H1 (cell line): ENCODE measurements at regions not wholly inside any gene's neighbourhood (a gene's known extent, or its start where the extent isn't known, plus 50 kb on each side); places are given as distances from the start of the nearest gene placed in this dataset.

Experiments
- CTCF ChIA-PET: fragments of 300-600 bp; sonication (Branson Sonifier 250); formaldehyde crosslinking; loops from one replicate; lab custom pipeline; 2021; ENCODE audit not compliant: partially characterized antibody; lab: Charles Lee
- POLR2A ChIA-PET: fragments of 300-600 bp; sonication (Branson Sonifier 250); formaldehyde crosslinking; loops from one replicate; lab custom pipeline; 2021; ENCODE audit warnings: inconsistent platforms; ENCODE audit not compliant: partially characterized antibody; lab: Charles Lee
- DNase-seq, 2 experiments: peaks; one replicate each; pipeline versions ENCODE4 v3.0.0 to v3.0.0-alpha.2; 2010 to 2022; ENCODE audit warnings: low spot score in 2 of 2, low read depth in 1 of 2, mixed read lengths in 1 of 2
- FAIRE-seq: peaks from 2 replicates; lab custom pipeline; 2011; peaks lifted over from hg19 to GRCh38; lab: Jason Lieb, UNC
- H2AFZ ChIP-seq: 2 replicates; pipeline ENCODE4 v1.8.1; 2012; ENCODE audit warnings: low read length, inconsistent platforms
- H2AK5ac ChIP-seq: 2 replicates; pipeline ENCODE4 v1.6.1; 2013; ENCODE audit warnings: low read depth, low read length
- H2BK120ac ChIP-seq: replicated peaks from 2 replicates; pipeline ENCODE3; 2013; ENCODE audit warnings: low read depth, low read length, inconsistent platforms
- H2BK12ac ChIP-seq: 2 replicates; pipeline ENCODE4 v1.6.1; 2013; ENCODE audit warnings: low read depth, low read length
- H2BK15ac ChIP-seq: 2 replicates; pipeline ENCODE4 v1.6.1; 2013; ENCODE audit warnings: low read length
- H2BK20ac ChIP-seq: 2 replicates; pipeline ENCODE4 v1.6.1; 2013; ENCODE audit warnings: low read length
- H2BK5ac ChIP-seq: 2 replicates; pipeline ENCODE4 v1.6.1; 2013; ENCODE audit warnings: low read depth, low read length
- H3K14ac ChIP-seq: 2 replicates; pipeline ENCODE4 v1.6.1; 2013; ENCODE audit warnings: inconsistent platforms; ENCODE audit not compliant: insufficient read length
- H3K18ac ChIP-seq: 2 replicates; pipeline ENCODE4 v1.6.1; 2013; ENCODE audit warnings: low read length; ENCODE audit errors: extremely low read depth
- H3K23ac ChIP-seq: 2 replicates; pipeline ENCODE4 v1.6.1; 2013; ENCODE audit warnings: inconsistent platforms; ENCODE audit not compliant: insufficient read length
- H3K23me2 ChIP-seq: 2 replicates; pipeline ENCODE4 v1.6.1; 2013; ENCODE audit warnings: low read depth, low read length
- H3K27ac ChIP-seq: 2 replicates; pipeline ENCODE4 v1.6.1; 2011; ENCODE audit warnings: low read depth, low read length, inconsistent platforms
- H3K27me3 ChIP-seq, 4 experiments: replicated peaks in 1 of 4; 1 replicate in 1 of 4; 2 replicates in 3 of 4; pipeline versions ENCODE4 v1.6.1 to v1.8.1; 2011 to 2013; ENCODE audit warnings: low read length in 3 of 4, mild to moderate bottlenecking in 3 of 4, inconsistent platforms in 2 of 4, mixed read lengths in 2 of 4, moderate library complexity in 1 of 4; ENCODE audit not compliant: control insufficient read depth in 3 of 4, insufficient read depth in 3 of 4; ENCODE audit errors: extremely low read depth in 1 of 4
- H3K36me3 ChIP-seq, 4 experiments: 2 replicates each; pipeline versions ENCODE4 v1.6.1 to v1.8.1; 2011 to 2013; ENCODE audit warnings: mild to moderate bottlenecking in 4 of 4, low read length in 3 of 4, moderate library complexity in 2 of 4, control low read depth in 1 of 4, inconsistent platforms in 1 of 4; ENCODE audit not compliant: insufficient read depth in 4 of 4, control insufficient read depth in 2 of 4
- H3K4ac ChIP-seq: replicated peaks from 2 replicates; pipeline ENCODE3; 2013; ENCODE audit warnings: low read length, low read depth, mixed read lengths, inconsistent platforms; ENCODE audit not compliant: insufficient read length
- H3K4me1 ChIP-seq, 4 experiments: replicated peaks in 1 of 4; 1 replicate in 1 of 4; 2 replicates in 3 of 4; pipeline versions ENCODE4 v1.6.1 to v1.8.1; 2011 to 2013; ENCODE audit warnings: low read length in 3 of 4, inconsistent platforms in 2 of 4, mixed read lengths in 1 of 4; ENCODE audit not compliant: insufficient read depth in 4 of 4, control insufficient read depth in 3 of 4
- H3K4me2 ChIP-seq, 2 experiments: 2 replicates each; pipeline versions ENCODE4 v1.6.1 to v1.8.1; 2011 to 2013; ENCODE audit warnings: low read depth in 2 of 2, low read length in 2 of 2, control low read depth in 1 of 2, inconsistent platforms in 1 of 2, mild to moderate bottlenecking in 1 of 2; ENCODE audit not compliant: insufficient read depth in 1 of 2
- H3K4me3 ChIP-seq, 4 experiments: fragments of 200-600, 300-600 bp in 1 of 4; sonication (generic), shearing (Covaris generic), sonication (Bioruptor Twin) in 1 of 4; 2 replicates each; pipeline versions ENCODE4 v1.5.1 to v1.8.1; 2011 to 2016; ENCODE audit warnings: low read length in 4 of 4, low read depth in 3 of 4, control low read depth in 2 of 4, inconsistent platforms in 2 of 4, mild to moderate bottlenecking in 2 of 4, mixed read lengths in 1 of 4, moderate library complexity in 1 of 4; ENCODE audit not compliant: insufficient read depth in 2 of 4; ENCODE audit errors: extremely low read depth in 1 of 4
- H3K56ac ChIP-seq: replicated peaks from 2 replicates; pipeline ENCODE3; 2013; ENCODE audit warnings: low read depth, mild to moderate bottlenecking, mixed read lengths, low read length, inconsistent platforms; ENCODE audit not compliant: insufficient read length
- H3K79me1 ChIP-seq: 2 replicates; pipeline ENCODE4 v1.6.1; 2013; ENCODE audit warnings: low read depth, low read length, control low read depth
- H3K79me2 ChIP-seq, 2 experiments: 2 replicates each; pipeline versions ENCODE4 v1.6.1 to v1.8.1; 2012 to 2013; ENCODE audit warnings: low read length in 2 of 2, mild to moderate bottlenecking in 2 of 2, inconsistent platforms in 1 of 2; ENCODE audit not compliant: insufficient read depth in 2 of 2, control insufficient read depth in 1 of 2
- H3K9ac ChIP-seq, 4 experiments: replicated peaks in 1 of 4; 1 replicate in 1 of 4; 2 replicates in 3 of 4; pipeline versions ENCODE4 v1.6.1 to v1.8.1; 2011 to 2013; ENCODE audit warnings: low read depth in 3 of 4, low read length in 3 of 4, control low read depth in 2 of 4, mild to moderate bottlenecking in 2 of 4, moderate library complexity in 2 of 4, inconsistent platforms in 1 of 4; ENCODE audit errors: extremely low read depth in 1 of 4
- H3K9me3 ChIP-seq, 2 experiments: 2 replicates each; pipeline versions ENCODE4 v1.6.1 to v1.8.1; 2012 to 2013; ENCODE audit warnings: mild to moderate bottlenecking in 2 of 2, moderate library complexity in 2 of 2, control low read depth in 1 of 2, inconsistent platforms in 1 of 2, low read depth in 1 of 2, low read length in 1 of 2, mixed read lengths in 1 of 2; ENCODE audit not compliant: insufficient read depth in 2 of 2
- H4K20me1 ChIP-seq, 2 experiments: replicated peaks in 1 of 2; 2 replicates each; pipeline versions ENCODE3 to v1.8.1; 2011 to 2013; ENCODE audit warnings: inconsistent platforms in 2 of 2, low read length in 2 of 2, mild to moderate bottlenecking in 1 of 2; ENCODE audit not compliant: insufficient read depth in 2 of 2, control insufficient read depth in 1 of 2
- H4K5ac ChIP-seq: 2 replicates; pipeline ENCODE4 v1.6.1; 2013; ENCODE audit warnings: low read length, low read depth, mixed read lengths, inconsistent platforms; ENCODE audit not compliant: insufficient read length
- H4K8ac ChIP-seq: 2 replicates; pipeline ENCODE4 v1.8.0; 2013; ENCODE audit warnings: mild to moderate bottlenecking, moderate library complexity, low read length, inconsistent platforms; ENCODE audit not compliant: insufficient read depth; ENCODE audit errors: extremely low read depth
- H4K91ac ChIP-seq: replicated peaks from 2 replicates; pipeline ENCODE3; 2013; ENCODE audit warnings: low read length, mixed read lengths, inconsistent platforms; ENCODE audit not compliant: insufficient read length
- CBX5 ChIP-seq: fragments of 300-800, 300-1000 bp; sonication (generic); IDR thresholded peaks from 2 replicates; pipeline ENCODE4 v1.7.1; 2016; ENCODE audit warnings: antibody characterized with exemption, low read length, low read depth
- CBX8 ChIP-seq: fragments of 300-800, 300-1000 bp; sonication (generic); IDR thresholded peaks from 2 replicates; pipeline ENCODE4 v1.7.1; 2016; ENCODE audit warnings: low read depth, low read length, borderline replicate concordance
- FOSL1 ChIP-seq: IDR thresholded peaks from 2 replicates; pipeline ENCODE4 v1.6.1; 2011; ENCODE audit warnings: mild to moderate bottlenecking, low read depth, low read length, moderate library complexity; ENCODE audit not compliant: insufficient read depth
- KDM4A ChIP-seq: IDR thresholded peaks from one replicate; pipeline ENCODE4 v1.7.1; 2012; ENCODE audit warnings: low read depth, mild to moderate bottlenecking, moderate library complexity, low read length, inconsistent platforms; ENCODE audit not compliant: severe bottlenecking
- NANOG ChIP-seq: IDR thresholded peaks from 2 replicates; pipeline ENCODE4 v1.6.1; 2011; ENCODE audit warnings: low read length, low read depth, mild to moderate bottlenecking, inconsistent platforms; ENCODE audit not compliant: insufficient read depth, poor library complexity, severe bottlenecking
- PHF8 ChIP-seq: fragments of 200-600 bp; sonication (generic); conservative IDR thresholded peaks from 2 replicates; pipeline ENCODE4 v1.7.1; 2012; ENCODE audit warnings: low read depth, mild to moderate bottlenecking, inconsistent platforms, low read length, moderate library complexity
- POLR2AphosphoS5 ChIP-seq: IDR thresholded peaks from 2 replicates; pipeline ENCODE4 v1.6.1; 2011; ENCODE audit warnings: low read depth, low read length
- SRF ChIP-seq: IDR thresholded peaks from 2 replicates; pipeline ENCODE4 v1.6.1; 2011; ENCODE audit warnings: mild to moderate bottlenecking, low read depth, low read length, moderate library complexity
- SUZ12 ChIP-seq: fragments of 200-600 bp; sonication (generic); IDR thresholded peaks from 2 replicates; pipeline ENCODE4 v1.6.1; 2012; ENCODE audit warnings: mild to moderate bottlenecking, inconsistent platforms, low read length, moderate library complexity, mixed read lengths
- ZNF274 ChIP-seq: IDR thresholded peaks from 2 replicates; pipeline ENCODE4 v1.7.0; 2012; ENCODE audit warnings: low read length, borderline replicate concordance; ENCODE audit errors: extremely low read depth
- WGBS, 2 experiments: shearing (Covaris generic) in 1 of 2; methylation state at CpG; one replicate each; pipeline versions ENCODE4 v1.1.6 to v1.1.7; 2013 to 2015; ENCODE audit warnings: low lambda C conversion rate in 2 of 2, mixed read lengths in 2 of 2, inconsistent platforms in 1 of 2, low coverage in 1 of 2, missing lambda C conversion rate in 1 of 2; ENCODE audit not compliant: insufficient replicate concordance in 2 of 2, insufficient coverage in 1 of 2, insufficient read length in 1 of 2; ENCODE audit errors: extremely low coverage in 1 of 2, missing lambda C conversion rate in 1 of 2; 5-methylcytosine and 5-hydroxymethylcytosine counted together

- H3K36me3 ChIP-seq: no peaks in the 10 kb centered on the region
- H3K9ac ChIP-seq: no peak overlapping the region
- ChIA-PET CTCF (no interaction called here), POLR2A (no interaction called here)
- no peak overlapping the region for H2BK5ac ChIP-seq
- H3K4me1 ChIP-seq: no peaks in the 10 kb centered on the region
- no peak overlapping the region for H4K91ac ChIP-seq
- H2AFZ ChIP-seq: no peak overlapping the region
- H4K8ac ChIP-seq: no peak overlapping the region
- WGBS, 2 experiments: 93% methylated on average over 2 of the region's 2 CpGs; no CpG with 5 or more reads in 1 of the 2 experiments
- H2BK15ac ChIP-seq: no peak overlapping the region
- DNase-seq (no peak), FAIRE-seq (no peak)
- no peak overlapping the region for H3K4me3 ChIP-seq
- peaks cover 0 to 2% of the 10 kb centered on the region in 2 experiments; a peak in 1 of 4 replicates for H3K9me3 ChIP-seq
- H2BK20ac ChIP-seq: no peak overlapping the region
- H3K23me2 ChIP-seq: no peaks in the 10 kb centered on the region; the same call in 1 of the 2 replicates
- H4K5ac ChIP-seq: no peak overlapping the region
- no peaks in the 10 kb centered on the region for H3K79me1 ChIP-seq
- H3K27me3 ChIP-seq: no peaks in the 10 kb centered on the region
- H3K79me2 ChIP-seq: no peaks in the 10 kb centered on the region
- no peak overlapping the region for H2BK12ac ChIP-seq
- no peak overlapping the region for H3K18ac ChIP-seq
- no peak overlapping the region for H3K4me2 ChIP-seq
- TF ChIP-seq POLR2AphosphoS5 (no peak), NANOG (no peak), FOSL1 (no peak), CBX5 (no peak), SRF (no peak), SUZ12 (no peak), KDM4A (no peak), CBX8 (no peak), PHF8 (no peak), ZNF274 (no peak)
- H3K4ac ChIP-seq: no peak overlapping the region
- H3K14ac ChIP-seq: no peak overlapping the region
- no peak overlapping the region for H3K56ac ChIP-seq
- H2AK5ac ChIP-seq: no peak overlapping the region
- no peaks in the 10 kb centered on the region for H4K20me1 ChIP-seq
- no peak overlapping the region for H2BK120ac ChIP-seq
- H3K23ac ChIP-seq: no peak overlapping the region
- H3K27ac ChIP-seq: no peak overlapping the region
These were observed 261.3 kb upstream of the KLHL29 start for GRCh38 chr2:23123686-23124085.
